H7 (cell line): ENCODE measurements at regions not wholly inside any gene's neighbourhood (a gene's known extent, or its start where the extent isn't known, plus 50 kb on each side); places are given as distances from the start of the nearest gene placed in this dataset.
"Not testable (repeated sequence)": the region's sequence is repeated elsewhere in the genome, so short reads cannot be mapped to it uniquely, and the experiment has no call there.

Source experiments
- DNase-seq: peaks from one replicate; pipeline ENCODE4 v3.0.0; 2012
- H3K27me3 ChIP-seq: 2 replicates; pipeline ENCODE4 v1.6.0; 2011; ENCODE audit warnings: mild to moderate bottlenecking, low read length; ENCODE audit not compliant: control insufficient read depth, insufficient read depth
- H3K36me3 ChIP-seq: replicated peaks from 2 replicates; pipeline ENCODE4 v1.5.1; 2011; ENCODE audit warnings: low read length; ENCODE audit not compliant: control insufficient read depth, insufficient read depth
- H3K4me3 ChIP-seq: 2 replicates; pipeline ENCODE4 v1.5.1; 2011; ENCODE audit warnings: low read depth, mild to moderate bottlenecking, control low read depth, low read length, moderate library complexity; ENCODE audit not compliant: insufficient read depth

- Histone ChIP-seq H3K4me3 (no peak overlapping the region), H3K36me3 (no peaks in the 10 kb centered on the region), H3K27me3 (no peaks in the 10 kb centered on the region)
- no peak for DNase-seq
These were observed 195.8 kb downstream of the NNT start for GRCh38 chr5:43798740-43799139.

DNA sequence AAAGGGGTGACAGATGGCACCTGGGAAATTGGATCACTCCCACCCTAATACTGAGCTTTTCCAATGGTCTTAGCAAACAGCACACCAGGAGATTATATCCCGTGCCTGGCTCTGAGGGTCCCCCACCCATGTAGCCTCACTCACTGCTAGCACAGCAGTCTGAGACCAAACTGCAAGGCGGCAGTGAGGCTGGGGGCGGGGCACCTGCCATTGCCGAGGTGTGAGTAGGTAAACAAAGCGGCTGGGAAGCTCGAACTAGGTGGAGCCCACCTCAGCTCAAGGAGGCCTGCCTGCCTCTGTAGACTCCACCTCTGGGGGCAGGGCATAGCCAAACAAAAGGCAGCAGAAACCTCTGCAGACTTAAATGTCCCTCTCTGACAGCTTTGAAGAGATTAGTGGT lies 188.9 kb downstream of the NNT start:
- not testable (repeated sequence) for DNase-seq, H3K36me3 ChIP-seq, H3K27me3 ChIP-seq, H3K4me3 ChIP-seq

GRCh38 chr5:43785198-43785597 lies 182.2 kb downstream of the NNT start:
- DNase-seq: no peak
- Histone ChIP-seq H3K36me3 (no peaks in the 10 kb centered on the region), H3K4me3 (no peak overlapping the region), H3K27me3 (no peaks in the 10 kb centered on the region)

- Histone ChIP-seq H3K36me3 (no peaks in the 10 kb centered on the region), H3K4me3 (no peak overlapping the region), H3K27me3 (no peaks in the 10 kb centered on the region)
- DNase-seq: no peak
These were observed 177.6 kb downstream of the NNT start for GRCh38 chr5:43780586-43780985.

- DNase-seq: no peak
- Histone ChIP-seq H3K27me3 (no peaks in the 10 kb centered on the region), H3K36me3 (no peaks in the 10 kb centered on the region), H3K4me3 (no peak overlapping the region)
These were observed 172.0 kb downstream of the NNT start for GRCh38 chr5:43774881-43775399.

DNA sequence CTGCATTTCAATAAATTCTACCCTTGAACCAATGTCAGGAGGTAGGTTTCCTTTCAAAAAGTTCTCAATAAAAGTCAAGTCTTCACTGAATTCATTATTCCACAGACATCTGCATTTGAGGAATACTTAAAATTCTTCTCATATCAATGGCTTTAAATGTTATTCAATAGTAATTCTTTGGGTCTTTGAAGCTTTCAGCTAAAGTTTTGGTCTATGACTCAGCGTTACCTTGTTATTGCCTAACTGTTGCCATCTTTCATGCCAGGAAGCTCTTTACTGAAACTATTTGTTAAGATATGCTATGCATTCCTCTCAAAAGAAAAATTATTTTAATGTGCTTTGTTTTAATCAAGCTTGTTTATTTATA lies 170.5 kb downstream of the NNT start:
- no peak for DNase-seq
- no peaks in the 10 kb centered on the region for H3K27me3 ChIP-seq
- no peak overlapping the region for H3K4me3 ChIP-seq
- H3K36me3 ChIP-seq: no peaks in the 10 kb centered on the region

DNA sequence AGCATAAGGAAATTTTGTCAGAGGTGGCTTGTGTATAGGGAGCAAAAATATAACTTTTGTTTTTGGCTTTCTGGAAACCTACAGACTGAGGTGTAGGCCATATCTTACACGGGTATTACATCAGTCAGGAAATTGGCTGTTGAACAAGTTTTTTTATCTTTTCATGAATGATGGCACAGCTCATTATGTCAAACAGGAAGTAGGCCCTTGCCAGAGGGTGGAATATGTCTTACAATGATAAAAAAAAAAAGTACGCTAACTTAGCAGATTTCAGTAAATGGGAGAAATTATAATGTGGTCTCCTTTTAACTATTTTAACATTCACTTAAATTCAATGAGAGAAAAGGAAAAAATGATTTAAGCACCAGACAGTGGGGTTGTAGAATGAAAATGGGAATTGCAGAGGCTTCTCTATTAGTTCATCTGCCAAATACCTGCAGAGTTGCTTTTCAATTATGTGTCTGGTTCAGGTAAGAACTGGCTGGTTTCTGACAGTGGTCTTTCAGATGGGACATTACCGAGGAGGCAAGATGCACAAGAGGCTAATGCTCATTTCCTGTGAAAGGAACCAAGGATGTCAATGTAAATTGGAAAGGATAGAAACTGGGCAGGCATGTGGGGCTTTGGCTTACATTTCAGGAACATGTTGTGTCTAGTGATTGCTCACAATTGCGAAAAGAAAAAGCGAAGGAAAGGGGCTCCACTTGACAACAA lies 169.9 kb downstream of the NNT start:
- Histone ChIP-seq H3K4me3 (no peak overlapping the region), H3K27me3 (no peaks in the 10 kb centered on the region), H3K36me3 (no peaks in the 10 kb centered on the region)
- no peak for DNase-seq

DNA sequence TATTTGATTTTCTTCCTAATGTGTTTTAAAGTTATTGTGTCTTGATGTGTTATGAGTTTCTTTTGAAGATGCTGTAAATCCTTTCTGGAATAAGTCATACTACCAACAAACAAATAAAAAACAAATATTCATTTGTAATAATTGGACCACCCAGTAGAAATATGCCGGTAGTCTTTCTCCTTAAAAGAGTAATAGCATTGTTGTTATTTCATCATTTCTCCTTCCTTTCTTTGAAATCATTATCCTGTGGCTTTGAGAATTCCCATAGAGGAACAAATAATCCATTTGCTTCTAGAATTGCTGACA lies 169.4 kb downstream of the NNT start:
- no peak for DNase-seq
- Histone ChIP-seq H3K27me3 (no peaks in the 10 kb centered on the region), H3K36me3 (no peaks in the 10 kb centered on the region), H3K4me3 (no peak overlapping the region)

- DNase-seq: no peak
- H3K27me3 ChIP-seq: no peaks in the 10 kb centered on the region
- no peaks in the 10 kb centered on the region for H3K36me3 ChIP-seq
- no peak overlapping the region for H3K4me3 ChIP-seq
These were observed 168.6 kb downstream of the NNT start for GRCh38 chr5:43771611-43772031.

GRCh38 chr5:43769571-43770355 lies 166.8 kb downstream of the NNT start:
- Histone ChIP-seq H3K4me3 (no peak overlapping the region), H3K36me3 (no peaks in the 10 kb centered on the region), H3K27me3 (no peaks in the 10 kb centered on the region)
- DNase-seq: no peak
